BE2C (cell line): ENCODE measurements at regions not wholly inside any gene's neighbourhood (a gene's known extent, or its start where the extent isn't known, plus 50 kb on each side); places are given as distances from the start of the nearest gene placed in this dataset.
A peak's percentile ranks its signal among the peaks of the same experiment; 100 is the strongest.

Source experiments
- DNase-seq: peaks from one replicate; pipeline ENCODE4 v3.0.0-alpha.2; 2020
- H3K27me3 ChIP-seq: fragments of 250-450 bp; sonication (Bioruptor Pico); 2 replicates; pipeline ENCODE4 v1.5.1; 2020; ENCODE audit warnings: mild to moderate bottlenecking
- H3K36me3 ChIP-seq: fragments of 250-450 bp; sonication (Bioruptor Pico); 2 replicates; pipeline ENCODE4 v1.5.1; 2020; ENCODE audit warnings: mild to moderate bottlenecking
- H3K4me1 ChIP-seq: fragments of 250-450 bp; sonication (Bioruptor Pico); 2 replicates; pipeline ENCODE4 v1.5.1; 2020
- H3K4me3 ChIP-seq: 2 replicates; pipeline ENCODE4 v1.5.1; 2011; ENCODE audit warnings: low read depth, low read length
- H3K9me3 ChIP-seq: fragments of 250-450 bp; sonication (Bioruptor Pico); 2 replicates; pipeline ENCODE4 v1.5.1; 2020
- CTCF ChIP-seq: IDR thresholded peaks from 2 replicates; pipeline ENCODE4 v1.5.1; 2012; ENCODE audit warnings: mild to moderate bottlenecking, low read depth, low read length

DNA sequence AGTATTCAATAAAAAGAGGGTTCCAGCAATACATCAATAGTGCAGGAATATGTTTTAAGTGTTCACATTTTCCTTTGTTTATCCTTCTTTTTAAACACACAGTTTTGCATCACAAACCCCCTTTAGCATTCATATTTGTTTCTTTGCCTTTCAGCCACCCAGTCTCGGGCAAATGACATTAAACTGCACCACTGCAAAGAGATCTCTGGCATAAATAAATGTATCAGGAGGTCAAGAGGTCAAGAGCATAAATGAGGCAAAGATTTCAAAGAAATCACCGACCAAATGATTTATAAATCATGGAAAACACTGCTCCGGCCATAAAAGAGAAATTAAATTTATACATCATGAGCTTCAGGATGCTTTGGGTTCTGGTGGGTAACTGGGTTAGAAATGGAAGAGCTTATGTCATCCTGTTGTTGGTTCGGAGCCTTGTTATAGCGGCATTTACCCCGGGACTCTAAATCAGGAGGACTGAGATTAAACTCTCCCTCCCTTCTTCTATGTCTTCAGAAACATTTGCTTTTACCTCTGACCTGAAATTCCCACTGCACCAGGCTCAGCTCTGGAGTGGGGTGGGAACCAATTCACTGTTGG lies 449.6 kb upstream of the CLINT1 start:
- DNase-seq = no peak
- TF ChIP-seq CTCF = no peak
- Histone ChIP-seq H3K36me3 (no peaks in the 10 kb centered on the region), H3K4me3 (no peak overlapping the region), H3K9me3 (no peaks in the 10 kb centered on the region), H3K27me3 (no peaks in the 10 kb centered on the region), H3K4me1 (no peaks in the 10 kb centered on the region)

- DNase-seq = no peak
- no peak for TF ChIP-seq CTCF
- H3K4me3 ChIP-seq = no peak overlapping the region
- no peaks in the 10 kb centered on the region for H3K36me3 ChIP-seq
- no peaks in the 10 kb centered on the region for H3K9me3 ChIP-seq
- H3K27me3 ChIP-seq = no peaks in the 10 kb centered on the region
- 0 out of 2 replicates have a peak, but pooled peaks cover 2% of the 10 kb centered on the region for H3K4me1 ChIP-seq
These were observed 446.9 kb upstream of the CLINT1 start for GRCh38 chr5:158305861-158306260.

DNA sequence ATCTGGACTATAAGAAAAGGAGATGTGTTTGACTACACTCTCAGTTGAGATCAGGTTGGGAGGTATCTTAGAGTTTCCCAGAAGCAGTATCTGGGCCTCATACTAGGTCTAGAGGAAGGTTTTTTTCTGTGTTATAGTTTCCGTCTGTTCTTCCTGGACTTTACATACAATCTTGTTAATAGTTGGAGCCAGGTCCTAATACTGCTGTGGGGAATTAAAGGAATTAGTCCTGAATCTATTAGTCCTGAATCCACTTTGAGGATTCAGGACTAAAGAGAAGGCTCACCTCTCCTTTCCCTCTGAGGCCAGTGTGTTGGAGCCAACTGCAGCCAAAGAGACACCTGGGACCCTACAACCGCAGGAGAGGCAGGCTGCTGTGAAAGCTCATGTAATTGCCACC lies 445.7 kb upstream of the CLINT1 start:
- no peak for DNase-seq
- Histone ChIP-seq H3K36me3 (no peaks in the 10 kb centered on the region), H3K4me3 (no peak overlapping the region), H3K9me3 (no peaks in the 10 kb centered on the region), H3K4me1 (0 out of 2 replicates have a peak, but pooled peaks cover 2% of the 10 kb centered on the region), H3K27me3 (no peaks in the 10 kb centered on the region)
- TF ChIP-seq CTCF = no peak

DNA sequence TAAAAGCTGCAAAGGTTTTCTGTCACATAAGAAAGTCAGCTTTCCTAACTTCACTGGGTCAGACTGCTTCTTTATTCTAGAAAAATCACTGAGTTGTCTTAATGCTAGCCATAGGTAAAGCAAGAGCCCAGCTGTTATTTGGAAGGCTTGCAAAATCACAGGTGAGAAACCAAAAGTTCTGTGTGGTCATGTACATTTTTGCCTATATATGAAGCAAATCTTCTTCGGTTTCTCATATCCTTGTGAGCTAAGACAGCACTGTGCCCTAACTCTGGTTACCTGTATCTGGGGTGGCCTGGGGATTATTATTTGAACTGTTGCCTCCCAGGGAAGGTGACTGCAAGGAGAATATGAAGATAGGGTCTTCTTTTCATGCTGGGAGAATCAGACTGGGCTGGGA lies 444.9 kb upstream of the CLINT1 start:
- Histone ChIP-seq H3K9me3 (no peaks in the 10 kb centered on the region), H3K4me3 (no peak overlapping the region), H3K4me1 (0 out of 2 replicates have a peak, but pooled peaks cover 2% of the 10 kb centered on the region), H3K36me3 (no peaks in the 10 kb centered on the region), H3K27me3 (no peaks in the 10 kb centered on the region)
- TF ChIP-seq CTCF = no peak
- no peak for DNase-seq

DNA sequence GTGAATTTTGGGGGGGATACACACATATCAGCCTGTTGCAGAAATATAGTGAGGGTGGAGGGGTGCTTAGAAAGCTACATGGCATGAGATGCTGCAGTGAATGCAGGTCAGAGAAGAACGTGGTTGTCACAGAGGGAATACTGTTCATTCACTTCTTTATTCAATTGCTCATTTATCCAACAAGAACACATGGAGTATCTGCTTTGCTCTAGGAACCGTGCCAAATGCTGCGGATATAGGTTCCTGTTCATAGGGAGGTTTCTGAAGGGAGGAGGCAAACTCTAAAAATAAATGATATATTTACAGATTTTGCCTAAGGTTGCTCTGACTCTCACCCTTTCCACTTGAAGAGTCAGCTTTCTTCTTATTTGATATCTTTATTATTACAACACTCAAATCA lies 444.3 kb upstream of the CLINT1 start:
- Histone ChIP-seq H3K36me3 (no peaks in the 10 kb centered on the region), H3K4me3 (no peak overlapping the region), H3K27me3 (no peaks in the 10 kb centered on the region), H3K9me3 (no peaks in the 10 kb centered on the region), H3K4me1 (0 out of 2 replicates have a peak, but pooled peaks cover 2% of the 10 kb centered on the region)
- DNase-seq = peak; percentile 15
- no peak for TF ChIP-seq CTCF

DNA sequence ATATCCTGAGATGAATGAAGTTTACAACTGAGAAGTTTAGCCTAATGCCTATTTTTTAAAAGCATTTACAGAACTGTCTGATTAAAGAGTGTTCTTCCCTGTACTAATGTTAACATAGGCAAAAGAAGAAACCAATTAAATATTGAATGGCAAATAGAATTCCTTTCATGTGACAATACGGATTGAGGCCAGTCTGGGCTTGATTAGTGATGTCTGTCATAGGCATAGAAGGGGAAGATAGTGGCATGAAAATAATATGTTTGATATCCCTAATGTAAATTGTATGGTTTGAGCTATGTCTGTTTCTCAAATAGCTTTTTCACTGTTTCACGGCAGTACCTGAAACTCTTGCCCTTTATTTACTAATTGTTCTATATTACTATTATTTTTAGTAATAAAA lies 443.1 kb upstream of the CLINT1 start:
- Histone ChIP-seq H3K4me3 (no peak overlapping the region), H3K36me3 (no peaks in the 10 kb centered on the region), H3K27me3 (no peaks in the 10 kb centered on the region), H3K9me3 (no peaks in the 10 kb centered on the region), H3K4me1 (0 out of 2 replicates have a peak, but pooled peaks cover 2% of the 10 kb centered on the region)
- no peak for TF ChIP-seq CTCF
- DNase-seq = no peak
